ENCODE measurements at regions not wholly inside any gene's neighbourhood (a gene's known extent, or its start where the extent isn't known, plus 50 kb on each side); places are given as distances from the start of the nearest gene placed in this dataset.
A peak's percentile ranks its signal among the peaks of the same experiment; 100 is the strongest.

GRCh38 chr13:61880578-61881283 is 465.1 kb upstream of the PCDH20 start:
- TF ChIP-seq, protein P1, sequence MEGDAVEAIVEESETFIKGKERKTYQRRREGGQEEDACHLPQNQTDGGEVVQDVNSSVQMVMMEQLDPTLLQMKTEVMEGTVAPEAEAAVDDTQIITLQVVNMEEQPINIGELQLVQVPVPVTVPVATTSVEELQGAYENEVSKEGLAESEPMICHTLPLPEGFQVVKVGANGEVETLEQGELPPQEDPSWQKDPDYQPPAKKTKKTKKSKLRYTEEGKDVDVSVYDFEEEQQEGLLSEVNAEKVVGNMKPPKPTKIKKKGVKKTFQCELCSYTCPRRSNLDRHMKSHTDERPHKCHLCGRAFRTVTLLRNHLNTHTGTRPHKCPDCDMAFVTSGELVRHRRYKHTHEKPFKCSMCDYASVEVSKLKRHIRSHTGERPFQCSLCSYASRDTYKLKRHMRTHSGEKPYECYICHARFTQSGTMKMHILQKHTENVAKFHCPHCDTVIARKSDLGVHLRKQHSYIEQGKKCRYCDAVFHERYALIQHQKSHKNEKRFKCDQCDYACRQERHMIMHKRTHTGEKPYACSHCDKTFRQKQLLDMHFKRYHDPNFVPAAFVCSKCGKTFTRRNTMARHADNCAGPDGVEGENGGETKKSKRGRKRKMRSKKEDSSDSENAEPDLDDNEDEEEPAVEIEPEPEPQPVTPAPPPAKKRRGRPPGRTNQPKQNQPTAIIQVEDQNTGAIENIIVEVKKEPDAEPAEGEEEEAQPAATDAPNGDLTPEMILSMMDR (IDR thresholded peaks at IDR 0.05; ENCODE audit: low read depth, low read length, poor library complexity, severe bottlenecking): peak; percentile 63
- TF ChIP-seq EZH2phosphoT487 (IDR thresholded peaks at IDR 0.05; ENCODE audit: borderline replicate concordance, low read length): no peak
